Sigmoid colon (tissue), 6 donors: ENCODE measurements at regions not wholly inside any gene's neighbourhood (a gene's known extent, or its start where the extent isn't known, plus 50 kb on each side); places are given as distances from the start of the nearest gene placed in this dataset.

Source experiments
- DNase-seq: peaks from one replicate; pipeline ENCODE4 v3.0.0-alpha.2; 2019
- H3K27ac ChIP-seq, 4 donors: fragments of 200-600 bp; sonication (generic); one replicate each; pipeline ENCODE4 v1.5.1; 2016 to 2019; ENCODE audit warnings: mild to moderate bottlenecking in 1 of 4
- H3K27me3 ChIP-seq, 3 donors: fragments of 200-600 bp; sonication (generic); one replicate each; pipeline ENCODE4 v1.5.1; 2019; ENCODE audit warnings: mild to moderate bottlenecking in 1 of 3
- H3K36me3 ChIP-seq, 4 donors: fragments of 200-600 bp; sonication (generic); one replicate each; pipeline ENCODE4 v1.5.1; 2016 to 2019
- H3K4me1 ChIP-seq, 4 donors: fragments of 200-600 bp; sonication (generic); one replicate each; pipeline ENCODE4 v1.5.1; 2017 to 2019
- H3K4me3 ChIP-seq, 4 donors: fragments of 200-600 bp; sonication (generic); one replicate each; pipeline ENCODE4 v1.5.1; 2017 to 2019; ENCODE audit warnings: mild to moderate bottlenecking in 2 of 4, moderate library complexity in 1 of 4
- H3K9me3 ChIP-seq, 4 donors: fragments of 200-600 bp in 3 of 4; sonication (generic) in 3 of 4; one replicate each; pipeline versions ENCODE4 v1.5.1 to v1.6.1; 2013 to 2019
- EP300 ChIP-seq, 4 donors: sonication (generic); formaldehyde crosslinking; IDR thresholded peaks; one replicate each; pipeline ENCODE4 v1.6.1; 2017; ENCODE audit warnings: antibody characterized with exemption in 4 of 4
- POLR2A ChIP-seq, 2 donors: fragments of 450-650 bp; IDR thresholded peaks; one replicate each; pipeline ENCODE4 v1.6.1; 2016; ENCODE audit warnings: antibody characterized with exemption in 2 of 2, mild to moderate bottlenecking in 2 of 2, moderate library complexity in 2 of 2
- POLR2AphosphoS5 ChIP-seq, 4 donors: sonication (generic); formaldehyde crosslinking; IDR thresholded peaks; one replicate each; pipeline ENCODE4 v1.6.1; 2017; ENCODE audit warnings: antibody characterized with exemption in 4 of 4
- whole genome bisulfite sequencing, 2 donors: extraction: QIAGEN DNeasy Blood & Tissue Kit; methylation state at CpG; one replicate each; pipeline ENCODE4 v1.1.7; 2013; 5-methylcytosine and 5-hydroxymethylcytosine counted together
- intact Hi-C: fragments of 100-400 bp; cut with DNase I; formaldehyde crosslinking; loops from one replicate; pipeline ENCODE4 v1.15.1; 2023
- TF ChIP-seq, protein P1 (sequence below), 4 experiments: fragments of 450-650 bp in 3 of 4; fragments of 200-600 bp in 1 of 4; IDR thresholded peaks; one replicate each; pipeline ENCODE4 v1.5.1; 2016 to 2019; ENCODE audit warnings: antibody characterized with exemption in 4 of 4, mild to moderate bottlenecking in 3 of 4, moderate library complexity in 2 of 4
- donor health status: healthy with polysubstance abuse.
- donor health status: healthy.

GRCh38 chr16:52376676-52377280 is 170.2 kb downstream of the TOX3 start:
- peak; percentile 64 for DNase-seq
- Histone ChIP-seq H3K4me3 (no peak overlapping the region), H3K4me1 (peaks cover 0 to 17% (median 14%) of the 10 kb centered on the region in 4 donors), H3K36me3 (no peaks in the 10 kb centered on the region), H3K27ac (peak overlapping the region in 1 of 4 donors; percentile 42), H3K9me3 (peaks cover 0 to 5% (median under 1%) of the 10 kb centered on the region in 4 donors), H3K27me3 (no peaks in the 10 kb centered on the region)
- WGBS, 2 donors: 76 to 89% methylated on average over 9 of the region's 9 CpGs
- TF ChIP-seq, protein P1, sequence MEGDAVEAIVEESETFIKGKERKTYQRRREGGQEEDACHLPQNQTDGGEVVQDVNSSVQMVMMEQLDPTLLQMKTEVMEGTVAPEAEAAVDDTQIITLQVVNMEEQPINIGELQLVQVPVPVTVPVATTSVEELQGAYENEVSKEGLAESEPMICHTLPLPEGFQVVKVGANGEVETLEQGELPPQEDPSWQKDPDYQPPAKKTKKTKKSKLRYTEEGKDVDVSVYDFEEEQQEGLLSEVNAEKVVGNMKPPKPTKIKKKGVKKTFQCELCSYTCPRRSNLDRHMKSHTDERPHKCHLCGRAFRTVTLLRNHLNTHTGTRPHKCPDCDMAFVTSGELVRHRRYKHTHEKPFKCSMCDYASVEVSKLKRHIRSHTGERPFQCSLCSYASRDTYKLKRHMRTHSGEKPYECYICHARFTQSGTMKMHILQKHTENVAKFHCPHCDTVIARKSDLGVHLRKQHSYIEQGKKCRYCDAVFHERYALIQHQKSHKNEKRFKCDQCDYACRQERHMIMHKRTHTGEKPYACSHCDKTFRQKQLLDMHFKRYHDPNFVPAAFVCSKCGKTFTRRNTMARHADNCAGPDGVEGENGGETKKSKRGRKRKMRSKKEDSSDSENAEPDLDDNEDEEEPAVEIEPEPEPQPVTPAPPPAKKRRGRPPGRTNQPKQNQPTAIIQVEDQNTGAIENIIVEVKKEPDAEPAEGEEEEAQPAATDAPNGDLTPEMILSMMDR (IDR thresholded peaks at IDR 0.05): no peak
- TF ChIP-seq POLR2A (IDR thresholded peaks at IDR 0.05) (no peak), POLR2AphosphoS5 (IDR thresholded peaks at IDR 0.05) (peak; percentile 60 to 90 (median 76))
- intact Hi-C loops: no loop called here

- H3K36me3 ChIP-seq: no peaks in the 10 kb centered on the region
- H3K27me3 ChIP-seq: no peaks in the 10 kb centered on the region
- intact Hi-C loops: no loop called here
- no peak overlapping the region for H3K27ac ChIP-seq
- no peak for TF ChIP-seq POLR2A (IDR thresholded peaks at IDR 0.05)
- TF ChIP-seq, protein P1 (IDR thresholded peaks at IDR 0.05): no peak
- no peak for TF ChIP-seq POLR2AphosphoS5 (IDR thresholded peaks at IDR 0.05)
- no peak for TF ChIP-seq EP300 (IDR thresholded peaks at IDR 0.05)
- peaks cover 0 to 5% (median under 1%) of the 10 kb centered on the region in 4 donors for H3K9me3 ChIP-seq
- no peak for DNase-seq
- H3K4me1 ChIP-seq: peaks cover 0 to 13% (median 9%) of the 10 kb centered on the region in 4 donors
- no peak overlapping the region for H3K4me3 ChIP-seq
Observed at GRCh38 chr16:52372313-52372712, 174.6 kb downstream of the TOX3 start.

DNA sequence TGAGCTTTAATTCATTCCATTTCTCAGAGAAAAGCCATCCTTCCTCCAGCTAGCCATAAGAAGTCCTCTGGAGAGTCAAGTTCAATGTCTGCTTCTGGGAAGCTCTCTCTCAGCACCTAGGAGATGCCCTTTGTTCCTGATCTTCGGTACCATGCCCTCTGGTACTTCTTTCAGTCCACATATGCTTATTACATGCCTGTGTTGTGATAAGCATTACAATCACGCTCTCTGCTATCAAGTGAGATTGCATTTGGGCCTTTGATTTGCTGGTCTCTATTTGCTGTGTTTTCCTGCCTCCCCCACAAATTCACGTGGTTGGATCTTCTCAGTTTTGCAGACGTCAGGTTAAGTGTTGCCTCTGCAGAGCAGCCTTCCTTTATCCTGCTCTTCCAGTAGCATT is 178.1 kb downstream of the TOX3 start:
- intact Hi-C loops: no loop called here
- Histone ChIP-seq H3K36me3 (no peaks in the 10 kb centered on the region), H3K27ac (no peak overlapping the region), H3K9me3 (peaks cover 0 to 5% (median under 1%) of the 10 kb centered on the region in 4 donors), H3K4me3 (no peak overlapping the region), H3K27me3 (no peaks in the 10 kb centered on the region), H3K4me1 (no peaks in the 10 kb centered on the region)
- no peak for DNase-seq
- no peak for TF ChIP-seq POLR2AphosphoS5 (IDR thresholded peaks at IDR 0.05)
- TF ChIP-seq POLR2A (IDR thresholded peaks at IDR 0.05): no peak
- TF ChIP-seq, protein P1 (IDR thresholded peaks at IDR 0.05): no peak
- no peak for TF ChIP-seq EP300 (IDR thresholded peaks at IDR 0.05)
- WGBS, 2 donors: 66 to 71% methylated on average over 4 of the region's 4 CpGs

DNA sequence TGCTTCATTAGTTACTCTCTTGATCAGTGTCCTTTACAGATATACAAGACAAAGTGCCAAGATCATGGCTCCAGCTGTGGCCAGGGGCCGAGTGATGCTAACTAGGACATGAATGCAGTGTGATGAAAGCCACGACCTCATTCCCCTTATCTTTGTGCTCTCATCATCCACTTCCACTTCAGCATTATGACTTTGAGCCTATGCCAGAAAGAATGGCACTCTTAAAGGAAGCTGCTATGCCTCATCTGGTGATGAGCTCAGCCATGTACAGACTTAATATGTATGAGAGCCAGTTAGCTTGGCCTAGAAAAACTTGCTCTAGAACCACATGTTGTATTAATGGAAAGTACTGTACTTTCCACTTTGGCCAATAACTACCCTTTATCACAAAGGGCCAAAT is 179.1 kb downstream of the TOX3 start:
- Histone ChIP-seq H3K4me1 (no peaks in the 10 kb centered on the region), H3K4me3 (no peak overlapping the region), H3K36me3 (no peaks in the 10 kb centered on the region), H3K27me3 (no peaks in the 10 kb centered on the region), H3K27ac (no peak overlapping the region), H3K9me3 (peaks cover 0 to under 1% (median 0%) of the 10 kb centered on the region in 4 donors)
- 34 to 58% methylated on average over 2 of the region's 2 CpGs for WGBS, 2 donors
- intact Hi-C loops: no loop called here
- TF ChIP-seq, protein P1 (IDR thresholded peaks at IDR 0.05): no peak
- TF ChIP-seq EP300 (IDR thresholded peaks at IDR 0.05) (no peak), POLR2A (IDR thresholded peaks at IDR 0.05) (no peak), POLR2AphosphoS5 (IDR thresholded peaks at IDR 0.05) (no peak)
- DNase-seq: no peak

DNA sequence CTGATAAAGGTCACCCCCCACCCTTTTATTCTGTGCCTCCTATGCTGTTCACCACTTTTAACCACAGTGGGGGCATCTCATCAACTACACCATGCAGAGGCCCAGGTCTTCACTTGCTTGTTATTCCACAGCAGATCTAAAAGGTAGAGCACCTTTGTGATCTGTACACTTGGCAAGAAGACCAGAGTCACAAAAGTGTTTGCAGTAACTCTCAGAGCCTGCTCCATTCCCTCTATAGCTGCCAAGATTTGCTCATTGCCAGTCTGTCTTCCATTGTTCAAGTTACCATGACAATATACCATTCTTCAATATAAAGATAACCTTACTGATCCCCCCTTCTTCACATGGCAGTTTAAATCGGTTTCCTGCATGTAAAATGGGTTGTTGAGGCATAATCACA is 180.0 kb downstream of the TOX3 start:
- no peak for DNase-seq
- Histone ChIP-seq H3K4me1 (no peaks in the 10 kb centered on the region), H3K9me3 (no peaks in the 10 kb centered on the region), H3K27ac (no peak overlapping the region), H3K27me3 (no peaks in the 10 kb centered on the region), H3K36me3 (no peaks in the 10 kb centered on the region), H3K4me3 (no peak overlapping the region)
- TF ChIP-seq POLR2AphosphoS5 (IDR thresholded peaks at IDR 0.05) (no peak), POLR2A (IDR thresholded peaks at IDR 0.05) (no peak), EP300 (IDR thresholded peaks at IDR 0.05) (no peak)
- TF ChIP-seq, protein P1 (IDR thresholded peaks at IDR 0.05): no peak
- intact Hi-C loops: no loop called here
- 50 to 52% methylated on average over 1 of the region's 1 CpG for WGBS, 2 donors
